Esophagus muscularis mucosa (tissue), 4 donors: ENCODE measurements at regions not wholly inside any gene's neighbourhood (a gene's known extent, or its start where the extent isn't known, plus 50 kb on each side); places are given as distances from the start of the nearest gene placed in this dataset.

ENCODE experiments used
- EP300 ChIP-seq: sonication (generic); formaldehyde crosslinking; IDR thresholded peaks from one replicate; pipeline ENCODE4 v1.6.1; 2017; ENCODE audit warnings: antibody characterized with exemption
- POLR2A ChIP-seq: fragments of 450-650 bp; IDR thresholded peaks from one replicate; pipeline ENCODE4 v1.6.1; 2017; ENCODE audit warnings: antibody characterized with exemption, moderate library complexity, mild to moderate bottlenecking, low read depth
- POLR2AphosphoS5 ChIP-seq, 2 donors: sonication (generic); formaldehyde crosslinking; IDR thresholded peaks; one replicate each; pipeline ENCODE4 v1.6.1; 2017; ENCODE audit warnings: antibody characterized with exemption in 2 of 2
- TF ChIP-seq, protein P1 (sequence below), 3 experiments: fragments of 200-600 bp in 2 of 3; fragments of 450-650 bp in 1 of 3; sonication (generic) in 2 of 3; IDR thresholded peaks; one replicate each; pipeline ENCODE4 v1.5.1; 2017 to 2019; ENCODE audit warnings: antibody characterized with exemption in 3 of 3, mild to moderate bottlenecking in 2 of 3, moderate library complexity in 1 of 3

DNA sequence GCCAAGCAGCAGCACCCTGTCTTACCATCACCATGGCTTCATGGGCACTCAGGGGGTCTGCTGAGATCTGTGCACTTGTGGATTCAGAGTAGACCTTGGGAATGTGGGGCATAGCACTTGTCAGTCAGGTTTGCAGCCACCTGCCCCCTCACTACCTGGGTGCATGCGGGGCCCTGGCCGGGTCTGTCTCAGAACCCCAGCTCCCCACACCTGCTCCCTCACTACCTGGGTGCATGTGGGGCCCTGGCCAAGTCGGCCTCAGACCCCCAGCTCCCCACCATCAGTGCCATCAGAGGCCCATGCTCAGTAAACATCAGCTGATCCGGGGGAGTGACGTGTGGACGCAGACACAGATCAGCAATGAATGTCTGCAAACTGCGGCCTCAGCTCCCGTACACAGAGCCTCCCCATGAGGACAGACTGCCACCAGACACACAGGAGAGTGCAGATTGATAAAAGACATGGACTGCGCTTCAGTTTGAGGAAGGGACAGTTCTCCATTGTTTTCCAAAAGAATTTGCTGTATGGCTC, 205.1 kb downstream of the GLI2 start:
- TF ChIP-seq, protein P1, sequence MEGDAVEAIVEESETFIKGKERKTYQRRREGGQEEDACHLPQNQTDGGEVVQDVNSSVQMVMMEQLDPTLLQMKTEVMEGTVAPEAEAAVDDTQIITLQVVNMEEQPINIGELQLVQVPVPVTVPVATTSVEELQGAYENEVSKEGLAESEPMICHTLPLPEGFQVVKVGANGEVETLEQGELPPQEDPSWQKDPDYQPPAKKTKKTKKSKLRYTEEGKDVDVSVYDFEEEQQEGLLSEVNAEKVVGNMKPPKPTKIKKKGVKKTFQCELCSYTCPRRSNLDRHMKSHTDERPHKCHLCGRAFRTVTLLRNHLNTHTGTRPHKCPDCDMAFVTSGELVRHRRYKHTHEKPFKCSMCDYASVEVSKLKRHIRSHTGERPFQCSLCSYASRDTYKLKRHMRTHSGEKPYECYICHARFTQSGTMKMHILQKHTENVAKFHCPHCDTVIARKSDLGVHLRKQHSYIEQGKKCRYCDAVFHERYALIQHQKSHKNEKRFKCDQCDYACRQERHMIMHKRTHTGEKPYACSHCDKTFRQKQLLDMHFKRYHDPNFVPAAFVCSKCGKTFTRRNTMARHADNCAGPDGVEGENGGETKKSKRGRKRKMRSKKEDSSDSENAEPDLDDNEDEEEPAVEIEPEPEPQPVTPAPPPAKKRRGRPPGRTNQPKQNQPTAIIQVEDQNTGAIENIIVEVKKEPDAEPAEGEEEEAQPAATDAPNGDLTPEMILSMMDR (IDR thresholded peaks at IDR 0.05), result no peak
- TF ChIP-seq POLR2AphosphoS5 (IDR thresholded peaks at IDR 0.05), result no peak
- no peak for TF ChIP-seq EP300
- no peak for TF ChIP-seq POLR2A
